Stimulated activated CD4-positive, alpha-beta T cell treated with anti-CD3 and anti-CD28 coated beads, Interleukin-12 subunit alpha, Interleukin-12 subunit beta, amount 100 ng/mL, for 48 hours (primary cell): ENCODE measurements at regions not wholly inside any gene's neighbourhood (a gene's known extent, or its start where the extent isn't known, plus 50 kb on each side); places are given as distances from the start of the nearest gene placed in this dataset.
A peak's percentile ranks its signal among the peaks of the same experiment; 100 is the strongest.

Source experiments
- DNase-seq, 3 donors: peaks; one replicate each; pipeline ENCODE4 v3.0.0-alpha.2; 2020; ENCODE audit warnings: low read depth in 2 of 3, low spot score in 1 of 3

DNA sequence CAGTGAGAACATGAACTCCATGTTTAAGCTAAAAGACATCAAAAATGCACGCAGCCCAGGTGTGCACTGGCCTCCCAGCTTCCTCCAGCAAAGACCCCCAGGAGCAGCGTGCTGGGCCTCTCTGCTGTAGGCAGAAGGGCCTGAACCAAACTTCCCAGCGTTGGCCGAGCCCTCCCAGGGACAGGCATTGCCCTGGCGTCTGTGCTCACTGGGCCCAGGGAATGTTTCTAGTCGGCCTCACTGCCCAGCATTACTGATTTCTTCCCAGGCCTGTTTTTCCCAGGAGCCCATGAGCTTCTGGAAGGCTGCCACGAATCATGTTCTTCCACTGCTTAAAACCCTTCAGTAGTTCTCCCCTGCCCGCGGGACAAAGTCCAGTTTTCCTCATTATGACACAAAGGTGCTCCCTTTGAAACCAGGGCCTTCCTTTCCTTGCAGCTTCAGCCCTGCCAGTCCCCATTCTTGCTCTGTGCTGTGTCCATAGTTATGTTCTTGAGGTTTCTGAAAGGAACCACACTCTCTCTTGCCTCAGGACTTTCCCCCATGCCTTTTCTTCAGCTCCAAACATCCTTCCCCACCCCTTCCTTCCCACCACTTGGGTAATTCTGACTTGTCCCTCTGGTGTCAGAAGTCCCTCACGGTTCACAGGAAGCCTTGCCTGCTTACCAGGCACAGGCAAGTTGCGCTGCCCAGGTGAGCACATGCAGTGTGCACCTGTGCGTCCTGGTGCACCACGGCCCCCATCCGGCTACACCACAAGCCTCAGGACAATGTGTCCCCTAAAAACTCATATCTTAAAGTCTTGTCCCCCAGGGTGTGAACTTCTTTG is 93.4 kb upstream of the ENPP6 start:
- no peak for DNase-seq

DNA sequence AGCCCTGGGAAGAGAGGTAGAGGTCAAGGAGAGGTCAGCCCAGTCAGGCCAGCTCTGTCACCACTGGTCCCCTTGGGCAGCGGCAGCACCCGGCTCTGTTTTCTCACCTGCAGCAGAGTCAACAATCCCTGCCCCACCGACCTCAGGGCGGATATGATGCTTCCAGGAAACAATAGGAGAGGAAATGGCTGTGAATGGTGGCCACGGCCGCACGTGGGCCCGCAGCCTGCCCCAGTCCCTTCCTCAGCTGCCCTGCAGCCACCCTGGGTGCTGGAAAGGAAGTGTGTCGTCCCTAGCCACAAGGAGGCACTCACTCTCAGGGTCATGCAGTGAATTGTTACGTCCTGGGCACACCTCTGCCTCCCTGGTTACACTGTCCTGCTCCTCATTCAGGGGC is 92.5 kb upstream of the ENPP6 start:
- DNase-seq: peak in 2 of 3 donors; percentile 28 to 46

DNA sequence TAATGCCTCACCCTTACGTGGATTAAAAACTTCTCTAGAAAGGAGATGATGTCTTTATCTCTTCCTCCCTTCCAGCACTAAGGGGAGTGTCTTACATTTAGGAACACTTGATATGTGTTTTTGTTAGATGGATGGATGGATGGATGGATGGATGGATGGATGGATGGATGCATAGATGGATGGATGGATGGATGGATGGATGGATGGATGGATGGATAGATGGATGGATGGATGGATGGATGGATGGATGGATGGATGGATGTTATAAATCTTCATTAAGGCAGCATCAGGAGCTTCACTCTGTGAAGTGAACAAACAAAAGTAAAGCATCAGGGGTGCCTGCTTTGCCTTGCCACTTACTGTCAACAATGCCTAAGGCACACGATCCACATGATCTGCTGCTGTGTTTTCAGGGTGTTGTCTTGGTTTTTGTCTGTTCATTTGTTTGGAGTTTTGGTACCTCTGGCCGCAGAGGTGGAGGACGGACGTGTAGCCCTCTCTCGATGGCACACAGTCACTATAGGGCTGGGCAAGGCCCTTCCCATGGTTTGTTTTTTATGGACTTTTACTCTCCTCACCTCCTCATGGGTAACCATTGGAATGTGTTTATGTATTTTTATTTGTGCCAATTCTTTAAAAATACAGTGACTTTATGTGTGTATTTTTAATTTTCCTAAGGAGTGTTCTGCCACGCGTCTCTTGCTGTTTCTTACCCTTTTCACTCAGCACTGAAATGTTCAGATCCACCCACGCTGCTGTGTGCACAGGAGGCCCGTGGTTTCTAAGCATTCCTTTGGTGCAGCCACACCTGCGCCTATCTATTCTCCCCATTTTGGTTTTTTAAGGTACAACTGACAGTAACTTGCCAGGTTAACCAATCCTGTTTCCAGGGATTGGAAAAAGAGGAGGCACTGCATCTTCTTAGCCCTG is 91.8 kb upstream of the ENPP6 start:
- DNase-seq: peak in 2 of 3 donors; percentile 22 to 56

DNA sequence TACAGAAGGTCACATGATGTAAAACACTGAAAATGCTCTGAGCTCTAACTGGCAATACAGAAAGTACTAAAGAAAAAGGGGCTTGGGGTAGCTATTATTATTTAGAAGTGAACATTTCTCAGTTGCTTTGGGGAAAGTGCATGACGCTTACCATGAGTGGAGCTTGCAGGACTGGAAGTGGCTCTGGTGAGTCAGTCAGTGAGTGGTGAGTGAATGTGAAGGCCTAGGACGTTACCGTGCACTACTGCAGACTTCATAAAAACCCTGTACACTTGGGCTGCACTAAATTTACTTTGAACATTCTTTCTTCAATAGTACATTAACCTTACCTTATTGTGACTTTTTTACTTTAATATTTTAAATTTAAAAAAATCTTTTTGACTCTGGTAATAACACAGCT is 89.3 kb upstream of the ENPP6 start:
- DNase-seq: no peak

DNA sequence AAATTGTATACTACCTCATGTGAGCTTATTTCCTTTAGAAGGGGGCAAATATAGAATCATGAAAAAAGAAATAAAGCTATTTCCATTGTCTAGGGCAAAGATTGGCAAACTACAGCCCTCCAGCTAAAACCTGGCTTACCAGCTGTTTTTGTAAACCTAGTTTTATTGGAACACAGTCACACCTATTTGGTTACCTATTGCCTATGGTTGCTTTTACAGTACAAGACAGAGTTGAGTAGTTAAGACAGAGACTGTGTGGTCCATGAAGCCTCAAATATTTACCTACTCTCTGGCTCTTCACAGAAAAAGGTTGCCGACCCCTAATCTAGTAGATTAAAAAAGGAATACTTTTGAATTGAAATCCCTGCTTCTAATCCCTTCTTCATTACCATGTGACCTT is 88.8 kb upstream of the ENPP6 start:
- DNase-seq: no peak

DNA sequence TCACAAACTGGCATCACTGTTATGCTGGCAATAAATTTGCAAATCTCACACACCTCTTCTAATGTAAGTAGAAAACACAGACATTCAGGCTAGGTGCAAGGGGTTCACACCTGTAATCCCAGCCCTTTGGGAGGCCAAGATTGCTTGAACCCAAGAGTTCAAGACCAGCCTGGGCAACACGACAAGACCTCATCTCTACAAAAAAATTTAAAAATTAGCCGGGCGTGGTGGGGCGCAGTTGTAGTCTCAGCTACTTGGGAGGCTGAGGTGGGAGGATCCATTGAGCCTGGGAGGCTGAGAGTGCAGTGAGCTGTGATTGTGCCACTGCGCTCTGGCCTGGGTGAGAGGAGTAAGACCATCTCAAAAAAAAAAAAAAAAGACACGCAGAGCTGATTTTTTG is 83.1 kb upstream of the ENPP6 start:
- DNase-seq: no peak

DNA sequence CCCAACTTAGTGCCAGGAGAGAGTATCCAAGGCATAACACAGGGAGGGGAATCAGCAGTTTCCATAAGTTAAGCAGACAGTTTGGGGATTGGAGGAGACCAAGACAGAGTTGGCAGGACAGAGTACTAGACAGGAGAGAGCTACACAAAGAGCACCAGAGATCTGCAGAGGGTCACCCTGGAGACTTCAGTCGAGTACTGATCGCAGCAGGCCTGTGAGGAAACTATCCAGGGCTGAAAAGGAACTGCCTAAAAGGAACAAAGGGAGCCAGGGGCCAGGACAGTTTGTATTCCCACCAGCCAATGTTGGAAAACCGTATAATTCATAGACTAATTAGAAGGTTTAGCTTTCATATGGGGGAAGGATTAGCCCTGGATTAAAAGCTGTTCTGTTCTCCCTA is 80.6 kb upstream of the ENPP6 start:
- no peak for DNase-seq

DNA sequence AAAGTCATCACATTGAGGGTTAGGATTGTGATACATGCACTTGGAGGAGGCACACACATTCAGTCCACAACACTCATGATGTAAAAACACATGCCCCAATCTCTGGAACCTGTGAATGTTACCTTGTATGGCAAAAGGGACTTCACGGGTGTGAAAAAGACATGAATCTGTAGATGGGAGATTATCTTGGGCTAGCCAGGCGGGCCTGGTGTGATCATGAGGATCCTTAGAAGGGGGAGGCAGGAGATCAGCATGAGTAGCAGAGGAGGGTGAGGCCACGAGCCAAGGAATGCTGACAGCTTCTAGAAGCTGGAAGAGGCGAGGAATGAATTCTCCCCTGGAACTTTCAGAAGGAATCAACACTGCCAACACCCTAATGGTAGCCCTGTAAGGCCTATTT is 77.5 kb upstream of the ENPP6 start:
- no peak for DNase-seq

DNA sequence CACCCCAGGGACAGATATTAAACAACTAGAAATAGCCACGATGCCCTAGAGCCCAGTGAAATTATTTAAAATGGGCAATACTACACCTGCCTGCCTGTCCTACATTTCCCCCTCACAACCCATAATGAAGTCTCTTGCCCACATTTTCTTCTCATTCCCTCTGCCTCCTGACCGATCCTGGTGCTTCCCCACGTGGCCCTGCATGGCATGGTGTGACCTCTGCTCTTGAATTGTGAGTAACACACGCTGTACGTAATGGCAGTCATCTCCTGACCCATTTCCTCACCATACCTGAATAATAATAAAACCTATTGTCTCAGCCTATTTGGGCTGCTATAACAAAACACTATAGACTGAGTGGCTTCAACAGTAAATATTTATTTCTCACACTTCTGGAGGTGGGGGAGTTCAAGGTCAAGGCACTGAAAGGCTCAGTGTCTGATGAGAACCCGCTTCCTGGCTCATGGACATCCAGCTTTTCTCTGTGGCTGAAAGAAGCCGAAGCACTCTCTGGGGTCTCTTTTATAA is 77.0 kb upstream of the ENPP6 start:
- no peak for DNase-seq

DNA sequence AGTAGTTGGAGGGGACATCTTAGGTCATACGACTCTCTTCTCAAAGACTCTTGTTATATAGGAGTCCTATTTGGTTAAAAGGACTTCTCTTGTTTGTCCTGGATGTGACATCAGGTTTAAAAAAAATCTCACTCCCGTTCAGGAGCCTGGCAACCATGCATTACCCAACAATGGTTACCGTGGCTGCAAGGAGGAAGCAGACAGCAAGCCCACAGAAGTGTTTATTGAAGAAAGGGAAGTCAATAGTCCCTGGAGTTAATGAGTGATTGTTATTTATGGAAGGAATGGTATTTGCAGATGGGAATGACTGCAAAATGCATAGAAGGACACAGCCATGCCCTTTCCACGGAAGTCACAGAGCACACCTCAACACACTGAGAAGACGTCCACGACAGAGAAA is 75.9 kb upstream of the ENPP6 start:
- DNase-seq: no peak

DNA sequence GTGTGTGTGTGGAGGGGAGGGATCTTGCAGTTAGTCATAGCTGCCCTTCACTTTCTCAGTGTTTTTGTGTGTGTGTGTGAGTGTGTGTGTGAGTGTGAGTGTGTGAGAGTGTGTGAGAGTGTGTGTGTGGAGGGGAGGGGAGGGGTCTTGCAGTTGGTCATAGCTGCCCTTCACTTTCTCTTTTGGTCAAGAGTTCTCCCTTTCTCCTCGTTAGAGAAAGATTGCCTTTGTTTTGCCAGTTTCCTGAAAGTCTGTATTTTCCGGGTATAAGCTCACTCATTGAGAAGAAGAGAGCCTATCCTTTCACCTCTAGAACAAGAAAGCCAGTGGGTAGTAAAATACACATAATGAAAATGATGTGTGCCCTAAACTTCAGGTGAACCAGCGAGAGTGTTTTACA is 75.2 kb upstream of the ENPP6 start:
- DNase-seq: no peak

DNA sequence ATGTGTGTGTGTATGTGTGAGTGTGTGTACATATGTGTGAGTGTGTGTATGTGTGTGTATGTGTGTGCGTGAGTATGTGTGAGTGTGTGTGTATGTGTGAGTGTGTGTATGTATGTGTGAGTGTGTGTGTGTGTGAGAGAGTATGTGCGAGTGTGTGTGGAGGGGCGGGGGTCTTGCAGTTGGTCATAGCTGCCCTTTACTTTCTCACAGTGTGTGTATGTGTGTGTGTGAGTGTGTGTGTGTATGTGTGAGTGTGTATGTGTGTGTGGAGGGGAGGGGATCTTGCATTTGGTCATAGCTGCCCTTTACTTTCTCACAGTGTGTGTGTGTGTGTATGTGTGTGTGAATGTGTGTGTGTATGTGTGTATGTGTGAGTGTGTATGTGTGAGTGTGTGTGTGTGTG is 74.8 kb upstream of the ENPP6 start:
- DNase-seq: no peak

DNA sequence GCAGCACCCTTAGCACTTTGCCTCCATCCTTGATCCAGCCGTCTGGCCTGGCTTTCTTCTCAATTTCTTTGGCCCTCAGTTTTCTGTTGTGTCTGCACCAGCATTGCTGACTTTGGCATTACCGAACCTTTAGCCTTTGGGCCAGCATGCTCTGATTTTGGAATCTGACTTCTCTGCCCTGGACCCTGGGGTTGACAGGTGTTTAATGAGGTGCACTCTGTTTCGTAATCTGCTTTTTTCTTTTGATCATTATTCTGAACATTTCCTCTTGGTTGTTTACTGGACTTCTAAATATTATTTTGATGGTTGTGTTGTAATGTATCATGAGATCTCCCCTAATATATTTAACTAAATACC is 71.5 kb upstream of the ENPP6 start:
- no peak for DNase-seq

DNA sequence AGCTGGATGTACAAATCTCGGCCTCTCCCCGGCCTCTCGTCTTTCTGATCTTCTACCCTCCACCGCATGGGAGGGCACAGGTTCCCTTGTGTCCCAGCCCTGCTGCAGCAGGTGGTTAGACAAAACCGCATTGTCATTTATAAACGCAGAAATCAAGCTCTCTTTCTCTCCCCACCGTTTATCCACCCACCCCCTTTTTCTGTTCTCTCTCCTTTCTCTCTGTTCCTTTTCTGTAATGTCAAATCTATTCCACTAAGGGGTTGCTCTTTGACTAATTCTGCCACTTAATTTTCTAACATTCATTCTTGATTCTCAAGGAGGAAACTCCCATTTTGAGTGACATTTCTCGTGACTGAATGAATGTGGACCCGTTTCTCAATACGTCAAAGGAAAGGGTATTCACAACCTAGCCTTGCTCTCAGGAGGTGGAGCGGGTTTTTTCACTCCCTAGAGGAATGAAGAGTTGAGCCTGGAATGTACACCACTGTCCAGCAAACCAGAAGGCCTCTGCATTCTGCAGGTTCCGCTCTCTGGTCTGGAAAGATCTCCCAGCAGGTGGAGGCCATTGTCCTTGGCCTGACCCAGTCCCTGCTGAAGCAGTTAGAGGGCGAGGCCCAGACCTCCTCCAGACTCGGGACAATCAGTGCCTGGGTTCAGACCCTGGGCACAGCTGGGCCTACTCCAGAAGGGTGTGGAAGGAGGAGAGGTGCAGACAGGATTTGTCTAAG is 70.9 kb upstream of the ENPP6 start:
- DNase-seq: peak in 1 of 3 donors; percentile 45

DNA sequence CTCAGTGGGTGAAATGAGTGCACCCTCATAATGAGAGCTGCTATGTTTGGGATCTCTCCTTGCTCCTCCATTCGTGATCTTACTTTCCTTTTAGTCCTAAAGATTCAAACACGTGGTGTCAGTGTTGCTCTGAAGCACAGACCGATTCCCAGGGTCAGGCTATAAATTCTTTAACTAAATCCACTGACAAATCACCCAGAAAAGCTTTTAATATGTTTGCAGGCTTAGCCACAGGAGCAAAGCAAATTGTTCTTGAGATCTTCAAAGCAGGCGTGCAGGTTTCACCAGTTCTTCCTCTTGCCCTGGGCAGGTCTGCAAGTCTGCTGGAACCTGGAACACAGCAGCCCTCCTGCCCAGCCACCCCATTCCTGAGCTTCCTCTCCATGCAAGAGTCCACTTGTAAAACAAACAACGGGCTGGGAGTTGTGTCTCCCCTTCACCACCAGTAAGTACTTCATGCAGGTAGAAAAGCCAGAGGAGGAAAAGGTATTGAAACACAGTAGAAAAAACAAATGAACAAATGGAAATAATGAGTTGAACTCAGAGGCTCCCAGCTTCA is 70.1 kb upstream of the ENPP6 start:
- no peak for DNase-seq

DNA sequence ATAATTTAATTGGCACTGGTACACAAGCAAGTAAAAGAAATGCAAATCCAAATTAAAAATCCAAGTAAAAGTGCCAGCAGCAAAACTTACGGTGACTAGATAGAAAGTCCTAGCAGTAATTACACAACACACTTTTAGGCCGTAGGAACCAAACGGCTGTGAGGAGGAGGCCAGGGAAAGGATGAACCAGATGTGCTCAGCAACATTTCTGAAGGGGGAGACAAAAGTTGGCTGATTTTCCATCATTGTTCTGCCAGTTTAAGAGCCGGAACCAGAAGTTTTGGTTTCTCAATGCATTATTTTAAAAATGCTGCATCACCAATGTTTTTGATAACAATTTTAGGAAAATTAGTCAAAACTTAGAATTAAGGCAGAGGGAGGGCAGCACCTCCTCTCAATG is 68.7 kb upstream of the ENPP6 start:
- DNase-seq: no peak

DNA sequence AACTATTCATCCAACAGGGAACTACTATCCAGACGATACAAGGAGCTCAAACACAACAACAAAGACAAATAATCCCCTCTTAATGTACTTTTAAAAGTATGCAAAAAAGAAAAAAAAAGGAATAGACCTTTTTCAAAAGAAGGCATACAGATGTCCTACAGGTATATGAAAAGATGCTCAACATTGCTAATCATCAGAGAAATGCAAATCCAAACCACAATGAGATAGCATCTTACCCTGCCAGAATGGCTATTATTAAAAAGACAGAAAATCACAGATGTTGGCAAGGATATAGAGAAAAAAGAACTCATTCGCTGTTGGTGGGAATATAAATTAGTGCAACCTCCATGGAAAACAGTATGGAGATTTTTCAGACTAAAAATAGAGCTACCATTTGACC is 67.1 kb upstream of the ENPP6 start:
- no peak for DNase-seq

DNA sequence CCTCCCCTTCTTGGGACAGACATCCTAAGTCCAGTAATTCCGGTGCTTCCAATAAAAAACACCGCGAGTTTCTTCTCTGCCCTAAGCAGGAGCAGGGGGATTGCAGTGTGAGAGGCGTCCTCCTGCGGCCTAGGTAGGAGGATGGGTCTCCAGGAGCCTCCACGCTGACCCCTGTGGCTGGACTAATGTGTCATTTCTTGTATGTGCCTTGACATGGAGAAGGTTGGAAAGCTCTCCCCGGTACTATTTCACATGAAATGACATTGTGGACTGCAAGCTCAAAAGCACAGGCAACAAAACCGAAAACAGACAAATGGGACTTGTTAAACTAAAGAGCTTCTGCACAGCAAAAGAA is 66.6 kb upstream of the ENPP6 start:
- no peak for DNase-seq

DNA sequence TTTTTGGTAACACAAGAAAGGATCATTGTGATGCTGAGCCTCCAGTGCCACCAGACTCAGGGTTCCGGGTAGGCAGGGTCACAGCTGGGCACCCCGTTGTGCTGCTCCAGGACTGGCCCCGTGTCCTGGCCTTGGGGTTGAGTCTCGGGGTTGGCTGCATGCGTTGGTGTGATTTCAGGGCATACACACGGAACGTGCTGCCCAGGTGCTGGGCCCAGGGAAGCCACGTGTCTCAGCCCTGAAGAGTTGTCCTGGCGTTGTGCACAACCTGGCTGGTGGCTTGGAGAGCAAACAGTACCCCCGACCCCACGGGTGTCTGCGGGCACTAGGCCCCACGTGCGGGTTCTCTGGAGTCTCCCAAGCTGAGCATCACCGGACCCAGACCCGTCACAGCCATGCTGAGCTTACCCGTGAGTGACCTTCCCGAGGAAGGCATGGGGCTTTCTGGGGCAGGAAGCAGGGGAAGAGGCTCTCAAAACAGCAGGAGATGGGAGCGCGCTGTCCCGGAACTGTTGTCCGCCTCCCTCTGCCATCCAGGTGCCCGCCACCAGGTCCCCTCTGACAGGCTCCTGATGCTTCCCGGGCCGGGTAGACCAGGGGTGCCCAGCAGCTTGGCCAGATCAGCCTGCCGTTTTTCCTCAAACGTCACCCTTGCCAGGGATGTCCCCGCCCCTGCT is 66.1 kb upstream of the ENPP6 start:
- no peak for DNase-seq

DNA sequence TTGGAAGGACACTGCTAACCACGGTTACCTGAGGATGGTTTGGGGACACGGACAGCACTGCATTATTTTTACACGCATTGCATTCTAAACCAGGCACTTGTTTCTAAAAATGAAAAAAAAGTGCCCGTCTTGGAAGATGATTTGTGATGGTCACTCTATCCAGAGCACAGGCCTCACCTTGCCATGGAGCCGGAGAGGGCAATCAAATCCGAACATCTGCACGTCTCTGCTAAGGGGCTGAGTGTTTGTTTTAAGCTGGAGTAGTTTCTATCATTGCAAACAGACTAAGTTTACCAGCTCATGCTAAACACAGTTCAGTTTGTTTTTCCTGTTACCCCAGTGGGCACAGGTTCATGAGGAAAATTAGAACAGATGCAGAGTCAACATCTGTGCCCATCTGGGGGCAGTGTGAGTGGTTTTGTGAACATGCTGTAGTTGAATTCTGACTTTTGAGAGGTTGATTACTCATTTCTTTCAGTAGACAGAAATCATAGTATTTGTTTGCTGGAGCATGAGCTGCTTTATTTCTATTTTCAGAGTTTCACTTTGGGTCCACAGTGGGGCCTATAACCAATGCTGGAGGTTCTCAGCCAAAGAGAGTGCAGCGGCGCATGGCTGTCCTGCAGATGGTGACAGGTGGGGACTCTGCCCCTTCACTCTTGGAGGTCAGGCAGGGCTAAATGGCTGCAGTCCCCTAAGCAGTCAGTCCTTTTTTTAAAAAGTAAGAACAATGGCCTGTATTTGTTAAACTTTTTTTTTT is 65.4 kb upstream of the ENPP6 start:
- no peak for DNase-seq
